ENCODE measurements at regions not wholly inside any gene's neighbourhood (a gene's known extent, or its start where the extent isn't known, plus 50 kb on each side); places are given as distances from the start of the nearest gene placed in this dataset.

DNA sequence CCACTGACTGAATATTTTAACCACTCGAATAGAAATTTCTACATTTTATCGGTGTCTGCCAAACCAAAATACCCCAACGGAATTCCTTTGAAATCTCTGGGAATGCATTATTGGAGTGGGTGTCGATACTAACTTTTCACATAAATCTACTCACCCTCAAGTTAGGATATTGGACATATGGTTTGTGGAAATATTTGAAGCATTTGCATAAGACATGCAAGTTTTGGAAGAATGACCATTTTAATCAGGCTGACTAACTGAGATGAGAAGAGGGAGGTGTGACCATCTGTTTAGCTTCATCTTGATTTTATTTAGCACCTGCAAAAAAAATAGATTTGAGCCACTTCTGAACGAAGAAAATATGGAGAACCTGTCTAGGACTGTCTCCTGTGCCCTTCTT, 61.2 kb downstream of the KLF6 start:
- DNase-seq: no peak

- no peak for DNase-seq
These were observed 64.6 kb downstream of the KLF6 start for GRCh38 chr10:3720228-3721019.

- no peak for DNase-seq
These were observed 65.8 kb downstream of the KLF6 start for GRCh38 chr10:3719024-3719843.

GRCh38 chr10:3716093-3716492, 68.9 kb downstream of the KLF6 start:
- no peak for DNase-seq

- no peak for DNase-seq
These were observed 70.0 kb downstream of the KLF6 start for GRCh38 chr10:3714967-3715366.

DNA sequence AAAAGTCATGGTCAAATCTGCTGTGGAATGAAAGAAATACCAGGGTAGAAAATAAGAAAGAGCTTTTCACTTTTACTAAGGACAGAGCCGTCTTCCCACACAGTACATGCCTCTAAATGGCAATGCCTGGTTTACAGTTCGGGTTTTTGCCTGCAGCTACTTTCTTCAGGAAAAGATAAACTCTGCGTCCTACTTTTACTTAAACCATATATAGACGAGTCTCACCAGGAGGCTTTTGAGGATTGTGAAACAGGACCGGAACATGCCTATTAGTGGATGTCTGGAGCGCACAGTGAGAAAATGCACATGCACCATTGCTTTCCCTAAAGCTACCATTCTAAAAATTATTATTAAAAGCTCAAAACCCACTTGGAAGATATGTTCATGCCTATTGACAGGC, 70.5 kb downstream of the KLF6 start:
- DNase-seq: no peak

DNA sequence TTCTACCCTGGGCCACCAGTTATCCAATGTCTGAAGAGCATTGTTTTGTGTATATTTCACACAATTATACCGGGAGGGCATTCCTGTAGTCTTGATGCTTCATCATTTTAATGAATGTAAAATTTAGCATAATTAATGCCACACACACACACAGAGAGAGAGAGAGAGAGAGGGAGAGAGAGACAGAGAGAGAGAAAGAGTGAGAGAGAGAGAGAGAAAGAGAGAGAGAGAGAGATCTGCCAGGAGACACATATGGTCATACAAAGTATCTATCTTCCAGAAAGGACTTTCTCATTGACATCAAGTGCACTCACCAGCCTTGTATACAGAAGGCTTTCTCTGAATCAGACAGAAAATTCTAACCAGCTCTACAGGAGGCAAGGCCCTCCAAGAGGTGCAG, 72.3 kb downstream of the KLF6 start:
- no peak for DNase-seq

DNA sequence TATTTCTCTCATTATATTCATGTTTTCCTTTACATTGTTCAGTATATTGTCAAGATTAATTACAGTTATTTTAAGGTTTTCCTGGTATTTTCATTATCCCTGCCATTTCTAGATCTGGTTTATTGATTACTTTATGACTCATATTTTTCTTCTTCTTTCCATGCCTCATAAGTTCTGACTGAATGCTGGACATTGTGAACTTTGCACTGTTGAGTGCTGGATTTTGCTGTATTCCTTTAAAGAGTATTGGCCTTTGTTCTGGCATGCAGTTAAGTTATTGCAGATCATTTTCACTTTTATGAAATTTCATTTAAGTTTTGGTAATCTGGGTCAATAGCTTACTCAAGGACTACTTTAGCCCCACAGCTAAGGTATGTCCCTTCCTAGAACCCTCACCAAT, 73.1 kb downstream of the KLF6 start:
- no peak for DNase-seq

DNA sequence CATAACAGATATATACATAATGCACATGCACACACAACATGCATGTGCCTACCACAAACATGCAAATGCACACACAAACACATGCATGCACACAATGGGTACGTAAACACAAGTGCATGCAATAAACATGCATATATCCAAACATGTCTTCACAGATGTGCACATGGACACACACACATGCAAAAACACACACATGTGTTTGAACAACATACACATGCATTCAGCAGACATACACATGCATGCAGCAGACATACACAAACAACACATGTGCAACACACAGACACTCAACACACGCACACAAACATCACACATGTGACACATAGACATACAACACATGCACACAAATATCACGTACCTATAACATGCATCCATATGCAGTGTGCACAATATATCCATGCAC, 74.2 kb downstream of the KLF6 start:
- DNase-seq: no peak

- no peak for DNase-seq
These were observed 75.5 kb downstream of the KLF6 start for GRCh38 chr10:3709456-3710060.

- no peak for DNase-seq
These were observed 76.2 kb downstream of the KLF6 start for GRCh38 chr10:3708852-3709251.

DNA sequence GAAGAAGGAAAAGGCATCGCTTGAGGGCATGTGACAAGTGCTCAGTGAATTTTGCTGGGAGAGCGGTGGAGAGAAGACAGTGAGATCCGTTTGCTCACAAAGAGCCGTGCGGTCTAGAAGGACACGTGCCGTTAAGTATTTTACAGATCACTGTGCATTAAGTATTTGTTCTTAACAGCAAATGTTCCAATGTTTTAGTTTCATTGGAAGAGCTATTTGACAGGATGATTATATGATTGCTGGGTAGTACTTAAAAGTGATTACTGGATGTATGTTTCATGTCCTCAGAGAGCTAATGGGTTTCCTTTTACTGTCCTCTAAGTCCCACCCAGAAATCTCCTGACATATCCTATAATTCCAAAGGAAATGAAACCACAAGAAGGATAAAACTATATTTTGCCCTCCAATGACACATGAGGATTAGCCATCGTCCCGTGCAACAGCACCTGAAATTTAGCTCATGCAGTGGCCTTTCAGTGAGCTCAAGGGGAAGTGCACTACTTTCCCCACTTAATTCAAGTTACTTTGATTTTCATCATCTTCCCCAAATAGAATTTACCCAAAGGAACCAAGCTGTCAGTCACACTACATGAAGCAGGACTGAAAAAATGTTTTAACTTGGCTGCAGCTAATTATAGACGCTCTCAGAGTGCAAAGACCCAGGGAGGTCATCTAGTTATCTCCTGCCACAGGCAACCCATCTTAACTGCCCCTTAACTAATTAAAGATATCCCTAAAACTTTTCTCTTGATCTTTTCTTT, 80.3 kb downstream of the KLF6 start:
- no peak for DNase-seq

GRCh38 chr10:3702569-3702968, 82.4 kb downstream of the KLF6 start:
- DNase-seq: no peak

- no peak for DNase-seq
These were observed 82.9 kb downstream of the KLF6 start for GRCh38 chr10:3702056-3702546.

DNA sequence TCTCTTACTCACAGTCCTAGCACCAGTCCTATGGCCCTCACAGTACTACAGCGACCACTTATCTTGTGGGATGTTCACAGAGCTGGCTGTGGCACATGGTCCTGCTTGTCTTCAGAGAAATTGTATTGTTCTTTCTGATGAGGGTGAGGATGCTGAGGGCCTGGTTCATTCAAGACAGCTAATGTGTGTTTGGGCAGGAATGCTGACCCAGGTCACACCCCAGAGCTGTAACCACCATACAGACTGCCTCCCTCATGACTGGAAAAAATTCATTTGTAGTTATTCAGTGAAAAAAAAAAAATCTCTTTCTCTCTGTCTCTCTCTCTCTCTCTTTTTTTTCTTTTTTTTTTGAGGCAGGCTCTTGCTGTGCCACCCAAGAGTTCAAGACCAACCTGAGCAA, 83.5 kb downstream of the KLF6 start:
- no peak for DNase-seq

DNA sequence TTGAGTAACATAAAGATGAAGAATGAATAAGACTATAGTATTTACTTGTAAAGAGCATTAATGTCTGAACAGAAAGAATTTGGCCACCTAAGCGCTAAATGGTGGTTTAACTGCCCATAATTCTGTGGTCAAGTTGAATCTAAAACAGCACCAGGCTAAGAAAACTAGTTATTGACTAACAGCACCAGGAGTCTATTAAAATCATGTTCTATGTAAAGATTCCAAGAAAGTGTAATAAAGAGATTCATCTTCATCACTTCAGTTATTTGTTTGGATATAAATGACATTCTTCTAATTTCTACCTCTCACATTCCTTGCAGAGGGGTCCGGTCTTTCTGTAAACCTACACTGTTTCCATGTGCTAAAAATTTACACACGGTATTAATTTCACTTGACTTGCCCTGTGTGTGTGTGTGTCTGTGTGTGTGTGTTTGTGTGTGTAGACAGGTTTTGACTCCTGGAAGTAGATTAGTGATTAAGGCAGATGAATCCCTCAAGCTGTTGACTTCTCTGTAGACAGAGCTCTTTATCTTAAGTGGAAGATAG, 84.4 kb downstream of the KLF6 start:
- DNase-seq: no peak

DNA sequence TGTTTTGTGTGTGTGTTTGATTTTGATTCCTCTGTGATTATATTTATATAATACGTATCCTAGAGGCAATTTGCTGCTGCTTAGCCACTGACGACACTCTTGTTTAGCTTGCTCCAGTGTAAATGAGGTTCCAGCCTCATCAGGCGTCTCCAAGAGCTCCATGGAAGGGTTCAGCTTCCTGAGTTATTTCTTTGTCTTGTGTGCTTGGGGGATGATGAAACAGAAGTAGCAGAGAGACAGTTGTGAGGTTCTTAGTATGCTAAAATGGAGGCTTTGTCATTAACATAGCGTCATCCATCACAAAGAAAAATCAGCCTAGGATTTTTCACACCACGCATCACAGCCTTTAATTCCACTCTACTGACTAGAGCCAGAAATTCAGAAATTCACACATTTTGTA, 85.1 kb downstream of the KLF6 start:
- DNase-seq: no peak

DNA sequence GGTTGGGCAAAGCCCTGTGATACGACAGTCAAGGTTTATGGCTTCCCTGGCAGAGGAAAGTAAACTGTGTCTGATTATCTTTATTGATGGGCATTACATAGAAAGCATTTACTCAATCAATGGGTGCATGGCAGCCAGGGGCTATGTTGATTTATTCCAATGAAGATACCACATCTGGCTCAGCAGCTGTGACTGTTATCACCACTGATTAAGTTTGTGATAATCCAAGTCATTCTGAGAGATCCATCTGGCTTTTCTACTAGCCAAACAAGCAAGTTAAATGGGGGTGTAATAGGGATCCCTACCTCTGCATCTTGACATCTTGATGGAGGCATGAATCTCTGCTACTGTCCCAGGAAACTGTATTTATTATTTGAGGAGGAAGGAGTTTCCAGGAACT, 86.7 kb downstream of the KLF6 start:
- no peak for DNase-seq

- no peak for DNase-seq
These were observed 91.3 kb downstream of the KLF6 start for GRCh38 chr10:3693698-3694080.

- no peak for DNase-seq
These were observed 91.8 kb downstream of the KLF6 start for GRCh38 chr10:3693022-3693697.

- DNase-seq: no peak
These were observed 92.5 kb downstream of the KLF6 start for GRCh38 chr10:3692387-3692999.

DNA sequence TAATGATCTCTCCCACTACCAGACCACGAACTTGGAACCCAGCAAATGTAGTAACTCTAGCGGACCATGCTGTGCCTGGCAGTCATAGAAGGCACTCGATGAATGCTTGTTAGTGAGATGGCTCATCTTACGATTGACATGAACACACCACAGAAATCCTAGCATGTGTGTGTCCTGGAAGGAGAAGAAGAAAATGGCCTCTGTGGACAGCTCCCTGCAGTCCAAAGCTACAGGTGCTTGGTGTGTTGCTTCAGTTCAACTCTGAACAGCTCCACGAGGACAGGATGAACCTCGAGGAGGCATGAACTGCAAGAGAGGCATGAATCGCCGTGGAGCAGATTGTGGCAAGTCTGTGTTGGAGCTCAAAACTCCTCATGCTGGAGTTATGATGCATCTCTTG, 93.5 kb downstream of the KLF6 start:
- no peak for DNase-seq

Measured in NCI-H187 (cell line).